ENCODE measurements at regions not wholly inside any gene's neighbourhood (a gene's known extent, or its start where the extent isn't known, plus 50 kb on each side); places are given as distances from the start of the nearest gene placed in this dataset.

DNA sequence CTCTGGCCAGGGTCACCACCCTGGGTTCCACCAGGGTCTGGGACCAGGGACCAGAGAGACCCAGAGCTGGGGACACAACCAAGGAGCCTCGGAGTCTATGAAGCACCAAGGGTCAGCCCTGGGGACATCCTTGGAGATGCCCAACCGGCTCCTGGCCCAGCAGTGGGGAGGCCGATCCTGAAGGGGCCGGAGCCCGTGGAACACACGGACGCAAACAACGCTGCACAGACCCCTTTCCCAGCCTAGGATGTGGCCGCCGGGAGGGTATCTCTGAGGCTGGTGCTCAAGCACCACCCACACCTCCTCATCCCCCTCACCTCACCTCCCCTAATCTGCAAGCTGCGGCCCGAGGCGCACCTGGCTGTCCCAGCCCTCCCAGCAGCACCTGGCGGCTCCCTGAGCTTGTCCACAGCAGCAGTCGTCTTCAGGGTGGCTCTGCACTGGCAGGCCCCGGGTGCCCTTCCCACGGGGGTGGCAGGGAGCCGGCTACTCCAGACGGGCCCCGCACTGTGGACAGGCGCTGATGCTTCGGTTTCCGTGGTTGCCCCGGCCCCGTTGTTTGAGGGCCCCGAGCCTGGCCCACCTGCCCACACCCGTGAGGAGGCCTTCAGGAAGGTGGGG lies 146.8 kb upstream of the C14orf180 start:
- no peak for DNase-seq (ENCODE audit: low spot score)
- H3K27me3 Mint-ChIP-seq (ENCODE audit: unreplicated experiment): peaks cover 10% of the 10 kb centered on the region

DNA sequence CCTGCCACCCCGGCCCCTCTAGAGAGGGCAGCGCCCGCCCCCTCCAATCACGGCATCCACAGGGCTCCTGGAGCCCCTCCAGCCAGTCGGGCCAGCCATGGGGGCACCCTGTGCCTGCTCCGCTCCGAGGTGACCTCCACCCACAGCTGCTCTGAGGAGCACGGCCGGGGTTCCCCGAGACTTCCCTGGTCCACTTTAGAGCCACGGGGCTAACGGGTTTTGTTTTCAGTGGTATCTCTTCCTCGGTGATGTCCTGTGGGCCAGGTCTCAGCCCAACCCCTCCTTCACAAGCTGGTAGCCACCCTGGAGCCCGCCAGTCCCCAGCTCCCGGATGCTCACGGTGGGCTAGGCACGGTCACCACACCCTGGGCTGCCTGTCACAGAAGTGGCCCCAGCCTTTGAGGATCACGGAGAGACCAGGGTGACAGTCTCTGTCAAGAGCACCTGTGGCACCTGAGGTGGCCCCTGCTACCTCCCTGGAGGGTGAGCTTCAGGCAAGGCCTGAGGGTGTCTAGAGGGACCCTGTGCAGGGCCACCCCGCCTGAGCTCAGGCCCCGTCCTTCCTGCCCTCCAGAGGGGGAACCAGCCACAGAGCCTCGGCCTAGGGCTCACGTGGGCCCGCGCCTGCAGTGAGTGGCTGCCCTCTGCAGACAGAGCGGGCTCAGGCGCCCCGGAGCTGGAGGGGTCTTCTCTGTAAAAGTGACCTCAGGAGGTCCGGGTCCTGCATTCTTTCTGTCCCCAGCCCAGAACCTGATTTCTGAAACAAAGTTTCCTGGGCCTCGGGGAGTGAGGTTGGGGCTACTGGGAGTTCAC lies 146.0 kb upstream of the C14orf180 start:
- H3K36me3 Mint-ChIP-seq (ENCODE audit: low read depth, unreplicated experiment): no peaks in the 10 kb centered on the region
- DNase-seq (ENCODE audit: low spot score): no peak
- H3K27ac Mint-ChIP-seq (ENCODE audit: unreplicated experiment): no peak overlapping the region
- H3K27me3 Mint-ChIP-seq (ENCODE audit: unreplicated experiment): peaks cover 9% of the 10 kb centered on the region
- TF ChIP-seq, protein P1, sequence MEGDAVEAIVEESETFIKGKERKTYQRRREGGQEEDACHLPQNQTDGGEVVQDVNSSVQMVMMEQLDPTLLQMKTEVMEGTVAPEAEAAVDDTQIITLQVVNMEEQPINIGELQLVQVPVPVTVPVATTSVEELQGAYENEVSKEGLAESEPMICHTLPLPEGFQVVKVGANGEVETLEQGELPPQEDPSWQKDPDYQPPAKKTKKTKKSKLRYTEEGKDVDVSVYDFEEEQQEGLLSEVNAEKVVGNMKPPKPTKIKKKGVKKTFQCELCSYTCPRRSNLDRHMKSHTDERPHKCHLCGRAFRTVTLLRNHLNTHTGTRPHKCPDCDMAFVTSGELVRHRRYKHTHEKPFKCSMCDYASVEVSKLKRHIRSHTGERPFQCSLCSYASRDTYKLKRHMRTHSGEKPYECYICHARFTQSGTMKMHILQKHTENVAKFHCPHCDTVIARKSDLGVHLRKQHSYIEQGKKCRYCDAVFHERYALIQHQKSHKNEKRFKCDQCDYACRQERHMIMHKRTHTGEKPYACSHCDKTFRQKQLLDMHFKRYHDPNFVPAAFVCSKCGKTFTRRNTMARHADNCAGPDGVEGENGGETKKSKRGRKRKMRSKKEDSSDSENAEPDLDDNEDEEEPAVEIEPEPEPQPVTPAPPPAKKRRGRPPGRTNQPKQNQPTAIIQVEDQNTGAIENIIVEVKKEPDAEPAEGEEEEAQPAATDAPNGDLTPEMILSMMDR (IDR thresholded peaks at IDR 0.05; ENCODE audit: unreplicated experiment): no peak
- H3K9me3 Mint-ChIP-seq (ENCODE audit: unreplicated experiment): no peaks in the 10 kb centered on the region
- peaks cover 3% of the 10 kb centered on the region for H3K4me1 Mint-ChIP-seq (ENCODE audit: unreplicated experiment)
- H3K4me3 Mint-ChIP-seq (ENCODE audit: unreplicated experiment): no peak overlapping the region

More for the DNA sequence above, 146.8 kb upstream of the C14orf180 start:
- H3K9me3 Mint-ChIP-seq (ENCODE audit: unreplicated experiment): no peaks in the 10 kb centered on the region
- TF ChIP-seq, protein P1 (IDR thresholded peaks at IDR 0.05; ENCODE audit: unreplicated experiment): no peak
- no peak overlapping the region for H3K27ac Mint-ChIP-seq (ENCODE audit: unreplicated experiment)
- H3K36me3 Mint-ChIP-seq (ENCODE audit: low read depth, unreplicated experiment): no peaks in the 10 kb centered on the region
- peaks cover 3% of the 10 kb centered on the region for H3K4me1 Mint-ChIP-seq (ENCODE audit: unreplicated experiment)
- no peak overlapping the region for H3K4me3 Mint-ChIP-seq (ENCODE audit: unreplicated experiment)

DNA sequence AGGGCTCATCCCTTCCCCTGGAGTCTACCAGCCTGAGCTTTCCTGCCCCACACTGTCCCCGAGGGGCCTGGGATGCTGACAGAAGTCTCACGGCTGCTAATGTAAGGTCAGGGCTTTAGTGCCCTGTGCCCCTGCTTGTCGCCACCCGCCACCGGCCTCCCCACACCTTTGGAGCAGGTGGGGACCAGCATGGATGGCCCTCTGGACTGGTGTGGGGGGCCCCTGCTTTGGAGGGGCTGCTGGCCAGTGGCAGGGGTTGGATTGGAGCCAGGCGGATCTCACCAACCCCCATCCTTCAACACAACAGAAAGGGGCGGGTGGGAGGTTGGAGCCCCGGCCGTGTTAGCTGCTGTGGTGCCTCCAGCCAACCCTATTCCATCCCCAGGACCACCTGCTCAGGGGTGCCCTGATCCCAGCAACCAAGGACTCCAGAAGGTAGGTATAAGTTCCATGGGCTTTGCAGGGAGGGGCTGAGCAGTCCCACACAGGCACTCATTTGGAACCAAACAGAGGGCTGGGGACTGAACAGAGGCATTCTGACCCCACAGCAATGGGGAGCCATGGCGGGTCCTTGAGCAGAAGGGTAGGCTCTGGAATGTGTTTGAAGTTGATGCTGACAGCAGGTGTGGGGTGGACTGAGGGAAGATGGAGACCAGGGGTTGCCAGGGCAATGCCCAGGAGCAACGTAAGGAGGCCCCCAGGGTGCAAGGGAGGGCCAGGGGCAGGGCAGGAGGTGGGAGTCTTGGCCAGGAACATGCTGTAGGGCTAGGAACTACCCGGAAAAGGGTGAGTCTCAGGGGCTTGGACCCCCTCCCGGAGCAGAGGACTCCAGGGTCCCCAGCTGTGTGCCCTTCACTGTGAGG lies 145.1 kb upstream of the C14orf180 start:
- no peak for DNase-seq (ENCODE audit: low spot score)
- H3K9me3 Mint-ChIP-seq (ENCODE audit: unreplicated experiment): no peaks in the 10 kb centered on the region
- no peak overlapping the region for H3K4me3 Mint-ChIP-seq (ENCODE audit: unreplicated experiment)
- H3K4me1 Mint-ChIP-seq (ENCODE audit: unreplicated experiment): peaks cover 3% of the 10 kb centered on the region
- no peaks in the 10 kb centered on the region for H3K36me3 Mint-ChIP-seq (ENCODE audit: low read depth, unreplicated experiment)
- peaks cover 7% of the 10 kb centered on the region for H3K27me3 Mint-ChIP-seq (ENCODE audit: unreplicated experiment)
- TF ChIP-seq, protein P1 (IDR thresholded peaks at IDR 0.05; ENCODE audit: unreplicated experiment): no peak
- H3K27ac Mint-ChIP-seq (ENCODE audit: unreplicated experiment): no peak overlapping the region

DNA sequence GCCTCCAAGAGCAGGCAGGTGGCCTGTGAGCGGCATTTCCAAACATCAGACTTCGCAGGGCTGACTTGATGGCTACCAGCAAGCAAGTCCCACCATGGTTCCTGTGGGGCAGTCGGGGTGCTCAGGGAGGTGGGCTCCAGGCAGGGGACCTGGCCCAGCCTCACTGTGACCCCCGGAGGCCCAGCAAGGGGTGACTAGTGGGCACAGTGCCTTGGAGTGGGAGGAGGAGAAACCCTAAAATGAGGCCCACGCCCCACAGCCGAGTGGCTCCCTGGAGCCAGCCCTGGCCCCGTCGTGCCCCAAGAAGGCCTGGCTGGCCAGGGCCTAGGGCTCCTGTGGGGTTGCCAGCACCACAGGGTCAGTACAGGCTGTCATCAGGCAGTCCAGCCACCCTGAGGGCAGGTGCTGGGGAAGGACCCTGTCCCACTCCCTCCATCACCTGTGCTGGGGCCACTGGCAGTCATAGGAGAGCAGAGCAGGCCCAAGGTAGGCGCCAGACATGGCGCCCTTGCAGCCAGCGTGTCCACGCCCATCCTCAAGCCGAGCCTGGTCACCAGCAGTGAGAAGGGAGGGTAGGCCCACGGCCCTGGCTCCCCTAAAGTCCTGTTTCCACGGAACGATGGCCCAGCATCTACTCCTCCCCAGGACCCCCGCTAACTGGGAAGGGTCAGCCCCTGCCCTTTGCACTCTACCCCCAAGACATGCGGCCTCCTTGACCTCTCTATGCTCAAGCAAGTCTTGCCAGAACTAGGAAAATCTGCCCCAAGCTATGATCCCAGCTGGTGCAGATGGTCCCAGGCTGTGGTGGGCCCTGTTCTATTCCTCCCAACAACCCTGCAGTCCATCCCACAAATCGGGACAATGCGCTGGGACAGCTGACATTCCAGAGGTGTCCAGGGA lies 144.2 kb upstream of the C14orf180 start:
- Mint-ChIP-seq H3K9me3 (ENCODE audit: unreplicated experiment) (no peaks in the 10 kb centered on the region), H3K4me1 (ENCODE audit: unreplicated experiment) (peaks cover 3% of the 10 kb centered on the region), H3K36me3 (ENCODE audit: low read depth, unreplicated experiment) (peaks cover under 1% of the 10 kb centered on the region), H3K27me3 (ENCODE audit: unreplicated experiment) (peaks cover 7% of the 10 kb centered on the region), H3K4me3 (ENCODE audit: unreplicated experiment) (no peak overlapping the region), H3K27ac (ENCODE audit: unreplicated experiment) (no peak overlapping the region)
- no peak for DNase-seq (ENCODE audit: low spot score)
- TF ChIP-seq, protein P1 (IDR thresholded peaks at IDR 0.05; ENCODE audit: unreplicated experiment): no peak

All from endothelial cell (in vitro differentiated cells).